Transverse colon (tissue), 4 donors: ENCODE measurements at regions not wholly inside any gene's neighbourhood (a gene's known extent, or its start where the extent isn't known, plus 50 kb on each side); places are given as distances from the start of the nearest gene placed in this dataset.

Experiments used
- DNase-seq: peaks from one replicate; pipeline ENCODE4 v3.0.0-alpha.2; 2019
- H3K27ac ChIP-seq, 4 donors: fragments of 200-600 bp; sonication (generic); 2 replicates each; pipeline ENCODE4 v1.5.1; 2016 to 2018; ENCODE audit warnings: inconsistent platforms in 4 of 4
- H3K27me3 ChIP-seq: fragments of 200-600 bp; sonication (generic); 2 replicates; pipeline ENCODE4 v1.5.1; 2017; ENCODE audit warnings: inconsistent platforms
- H3K36me3 ChIP-seq, 4 donors: fragments of 200-600 bp; sonication (generic); 2 replicates each; pipeline ENCODE4 v1.5.1; 2017 to 2019; ENCODE audit warnings: inconsistent platforms in 4 of 4
- H3K4me1 ChIP-seq, 4 donors: fragments of 200-600 bp; sonication (generic); 2 replicates each; pipeline ENCODE4 v1.5.1; 2017 to 2020; ENCODE audit warnings: inconsistent platforms in 4 of 4
- H3K4me3 ChIP-seq, 4 donors: fragments of 200-600 bp; sonication (generic); 1 replicate in 1 of 4; 2 replicates in 3 of 4; pipeline versions ENCODE4 v1.5.1 to v1.6.1; 2017 to 2019; ENCODE audit warnings: inconsistent platforms in 4 of 4
- H3K9me3 ChIP-seq, 2 donors: fragments of 200-600 bp; sonication (generic); 2 replicates each; pipeline ENCODE4 v1.5.1; 2017 to 2019; ENCODE audit warnings: inconsistent platforms in 2 of 2
- CTCF ChIP-seq, 5 experiments: fragments of 200-600 bp in 3 of 5; fragments of 450-650 bp in 2 of 5; sonication (generic) in 3 of 5; IDR thresholded peaks; 1 replicate in 2 of 5; 2 replicates in 3 of 5; pipeline ENCODE4 v1.5.1; 2016 to 2017; ENCODE audit warnings: antibody characterized with exemption in 5 of 5, inconsistent platforms in 3 of 5, mild to moderate bottlenecking in 2 of 5, moderate library complexity in 1 of 5
- EP300 ChIP-seq: sonication (generic); formaldehyde crosslinking; IDR thresholded peaks from one replicate; pipeline ENCODE4 v1.6.1; 2017; ENCODE audit warnings: antibody characterized with exemption, low read depth
- POLR2A ChIP-seq: fragments of 450-650 bp; IDR thresholded peaks from one replicate; pipeline ENCODE4 v1.6.1; 2016; ENCODE audit warnings: antibody characterized with exemption, mild to moderate bottlenecking, moderate library complexity
- POLR2AphosphoS5 ChIP-seq, 3 donors: sonication (generic); formaldehyde crosslinking; IDR thresholded peaks; one replicate each; pipeline ENCODE4 v1.6.1; 2016; ENCODE audit warnings: antibody characterized with exemption in 3 of 3
- WGBS, 2 donors: methylation state at CpG; one replicate each; pipeline ENCODE4 v1.1.5; 2018; ENCODE audit warnings: low coverage in 1 of 2; 5-methylcytosine and 5-hydroxymethylcytosine counted together
- in situ Hi-C, 4 donors: fragments of 200-750 bp; cut with MboI; loops; one replicate each; pipeline versions ENCODE4 v1.15.0 to v1.15.1; 2017; ENCODE audit warnings: low sequenced_read_pairs in 3 of 4, low pct_ligation_motif_present in 1 of 4, low pct_unique_long_range_greater_than_20kb in 1 of 4
- intact Hi-C: fragments of 100-400 bp; cut with DNase I; formaldehyde crosslinking; loops from one replicate; pipeline ENCODE4 v1.15.1; 2023; ENCODE audit warnings: low total_unique reads

GRCh38 chr1:48052923-48053291 lies 55.7 kb upstream of the TRABD2B start:
- intact Hi-C loops, result no loop called here
- 86 to 100% methylated on average over 1 of the region's 1 CpG for WGBS, 2 donors
- Histone ChIP-seq H3K4me1 (peaks cover 0 to 6% (median 2%) of the 10 kb centered on the region in 4 donors), H3K9me3 (no peaks in the 10 kb centered on the region), H3K27me3 (no peaks in the 10 kb centered on the region), H3K27ac (no peak overlapping the region), H3K36me3 (no peaks in the 10 kb centered on the region), H3K4me3 (no peak overlapping the region)
- in situ Hi-C loops, result loop anchor here in 2 of 4 donors (25.0 kb wide), 2 partner anchors 291 to 316 kb away; no protein-coding TSS in a partner anchor
- no peak for TF ChIP-seq EP300
- TF ChIP-seq POLR2A, result no peak
- TF ChIP-seq POLR2AphosphoS5 (IDR thresholded peaks at IDR 0.05), result no peak
- TF ChIP-seq CTCF (IDR thresholded peaks at IDR 0.05), result no peak
- no peak for DNase-seq

DNA sequence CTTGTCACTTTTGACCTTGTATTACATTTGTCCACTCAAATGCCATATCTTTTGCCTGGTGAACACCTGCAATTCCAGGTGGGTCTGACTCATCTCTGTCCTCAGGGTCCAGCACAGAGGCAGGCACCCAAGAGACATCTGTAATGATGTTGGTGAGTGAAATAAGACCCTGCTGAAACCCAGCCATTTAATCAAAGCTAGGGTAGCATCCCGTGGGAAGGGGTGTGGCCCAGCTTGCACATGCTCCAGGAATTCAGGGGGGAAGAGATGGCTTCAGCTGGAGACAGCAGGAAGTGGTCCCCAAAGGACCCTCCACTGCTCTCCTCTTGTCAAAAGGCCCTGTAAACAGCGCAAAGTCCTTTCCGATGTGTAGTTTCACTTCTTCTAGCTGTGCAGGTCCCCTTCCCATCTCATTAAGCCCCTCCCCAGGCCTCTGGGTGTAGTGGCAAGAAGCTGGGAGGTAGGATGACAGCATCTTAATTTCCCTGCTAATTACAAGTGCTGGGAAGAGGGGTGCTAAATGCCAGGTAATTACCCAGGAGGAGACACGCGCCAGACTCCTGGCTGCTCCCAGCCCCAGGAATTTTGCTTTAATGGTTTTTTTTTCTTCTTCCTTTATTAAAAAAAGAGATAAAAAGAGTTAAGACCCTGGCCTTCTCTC lies 54.4 kb upstream of the TRABD2B start:
- Histone ChIP-seq H3K9me3 (no peaks in the 10 kb centered on the region), H3K4me3 (no peak overlapping the region), H3K27ac (no peak overlapping the region), H3K4me1 (peaks cover 0 to 6% (median 2%) of the 10 kb centered on the region in 4 donors), H3K36me3 (no peaks in the 10 kb centered on the region), H3K27me3 (no peaks in the 10 kb centered on the region)
- in situ Hi-C loops (loop anchor here in 2 of 4 donors (25.0 kb wide), 2 partner anchors 289 to 314 kb away; no protein-coding TSS in a partner anchor), intact Hi-C loops (no loop called here)
- TF ChIP-seq POLR2AphosphoS5 (IDR thresholded peaks at IDR 0.05) (no peak), POLR2A (no peak), CTCF (IDR thresholded peaks at IDR 0.05) (no peak), EP300 (no peak)
- no peak for DNase-seq
- 68 to 94% methylated on average over 2 to 5 of the region's 5 CpGs for WGBS, 2 donors

DNA sequence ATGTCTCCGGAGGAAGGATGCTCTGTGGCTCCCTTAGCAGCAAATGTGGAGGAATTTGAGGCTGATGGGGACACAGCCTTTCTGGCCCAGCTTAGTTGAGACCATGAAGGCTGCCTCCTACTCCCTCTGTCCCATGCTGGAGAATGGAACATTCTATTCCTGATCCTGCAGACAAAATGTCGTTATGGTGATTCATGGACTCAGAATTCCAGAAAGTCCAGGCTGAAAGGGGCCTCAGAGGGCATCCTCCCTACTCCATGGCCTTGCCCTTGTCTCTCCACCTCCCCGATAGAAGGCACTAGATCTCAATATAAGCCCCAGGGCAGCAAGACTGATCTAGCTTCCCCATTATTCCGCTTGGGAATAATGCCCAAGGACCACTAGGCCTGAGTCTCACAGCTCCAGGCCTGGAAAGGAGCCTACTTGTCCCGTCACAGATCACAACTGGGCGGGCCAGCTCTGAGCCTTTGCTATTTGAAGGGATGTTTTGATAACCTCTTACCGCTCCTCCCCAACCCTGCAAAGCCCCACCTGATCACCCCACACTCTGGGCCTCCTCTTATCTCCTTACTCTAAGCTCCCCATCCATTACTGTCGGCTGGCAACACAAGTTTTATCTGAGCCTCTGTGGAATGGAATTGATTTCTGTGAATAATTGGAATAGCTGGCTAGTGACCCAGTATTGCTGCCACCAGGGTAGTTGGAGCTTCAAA lies 52.8 kb upstream of the TRABD2B start:
- 75 to 90% methylated on average over 2 to 8 of the region's 8 CpGs for WGBS, 2 donors
- Histone ChIP-seq H3K9me3 (no peaks in the 10 kb centered on the region), H3K27me3 (no peaks in the 10 kb centered on the region), H3K4me1 (peaks cover 0 to 6% (median 2%) of the 10 kb centered on the region in 4 donors), H3K36me3 (no peaks in the 10 kb centered on the region), H3K4me3 (no peak overlapping the region), H3K27ac (no peak overlapping the region)
- intact Hi-C loops, result no loop called here
- DNase-seq, result no peak
- TF ChIP-seq POLR2A (no peak), POLR2AphosphoS5 (IDR thresholded peaks at IDR 0.05) (no peak), CTCF (IDR thresholded peaks at IDR 0.05) (no peak), EP300 (no peak)
- in situ Hi-C loops, result loop anchor here in 2 of 4 donors (25.0 kb wide), 2 partner anchors 288 to 313 kb away; no protein-coding TSS in a partner anchor

DNA sequence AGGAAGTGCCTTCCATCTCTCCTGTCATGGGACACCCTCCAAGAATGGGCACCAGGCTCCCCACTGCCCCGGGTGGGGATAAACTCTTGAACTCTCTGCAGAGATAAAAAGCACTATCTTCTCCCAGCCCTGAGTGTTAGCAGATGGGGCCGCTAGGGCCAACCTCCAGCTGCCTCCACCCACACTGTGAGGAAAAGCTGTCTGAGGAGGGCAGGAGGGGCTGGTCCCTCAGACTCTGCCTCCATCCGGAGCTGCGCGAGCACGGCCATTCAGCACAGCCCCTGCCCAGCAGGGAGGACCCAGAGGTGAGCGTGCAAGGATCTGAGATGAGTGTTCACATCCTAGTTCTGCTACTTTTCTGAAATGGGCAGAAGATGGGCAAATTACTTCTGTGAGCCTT lies 51.8 kb upstream of the TRABD2B start:
- no peaks in the 10 kb centered on the region for H3K9me3 ChIP-seq
- 80% methylated on average over 7 of the region's 7 CpGs; no CpG with 5 or more reads in 1 of the 2 donors for WGBS, 2 donors
- H3K4me1 ChIP-seq, result peaks cover 0 to 6% (median 2%) of the 10 kb centered on the region in 4 donors
- TF ChIP-seq EP300 (no peak), CTCF (IDR thresholded peaks at IDR 0.05) (no peak), POLR2A (no peak), POLR2AphosphoS5 (IDR thresholded peaks at IDR 0.05) (no peak)
- intact Hi-C loops, result no loop called here
- DNase-seq, result no peak
- no peak overlapping the region for H3K27ac ChIP-seq
- no peak overlapping the region for H3K4me3 ChIP-seq
- H3K27me3 ChIP-seq, result no peaks in the 10 kb centered on the region
- H3K36me3 ChIP-seq, result no peaks in the 10 kb centered on the region
- in situ Hi-C loops, result no loop called here
